ENCODE measurements at regions not wholly inside any gene's neighbourhood (a gene's known extent, or its start where the extent isn't known, plus 50 kb on each side); places are given as distances from the start of the nearest gene placed in this dataset.
A peak's percentile ranks its signal among the peaks of the same experiment; 100 is the strongest.

DNA sequence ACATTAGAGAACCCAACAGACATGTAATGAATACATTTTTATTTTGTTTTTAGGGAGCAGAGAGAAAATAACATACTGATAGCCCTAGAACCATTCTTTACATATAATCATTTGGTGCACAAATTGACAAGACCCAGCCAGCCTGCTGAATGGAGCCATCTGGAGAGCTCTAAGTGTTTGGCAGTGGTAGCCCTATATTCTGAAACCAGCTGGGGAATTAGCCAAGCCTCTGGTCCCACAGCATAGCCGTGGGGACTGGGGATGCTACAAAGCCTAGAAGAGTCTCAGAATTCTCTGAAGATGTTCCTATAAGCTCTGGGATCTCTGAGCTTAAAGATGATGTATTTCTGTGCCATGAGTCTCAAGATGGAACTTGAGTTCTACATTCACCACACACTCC is 857.3 kb upstream of the AMELY start:
- no peak for FAIRE-seq

GRCh38 chrY:7753711-7754110 is 842.2 kb upstream of the AMELY start:
- Histone ChIP-seq H3K27me3 (ENCODE audit: control insufficient read depth, insufficient read depth, low read length) (no peaks in the 10 kb centered on the region), H3K36me3 (ENCODE audit: control insufficient read depth, insufficient read depth, low read length) (no peaks in the 10 kb centered on the region), H3K4me3 (ENCODE audit: low read depth, low read length) (no peak overlapping the region)
- FAIRE-seq (no peak), DNase-seq (ENCODE audit: low read depth) (no peak)
- no peak for TF ChIP-seq CTCF (IDR thresholded peaks at IDR 0.05; ENCODE audit: insufficient read depth, low read length, severe bottlenecking)

More for the DNA sequence above, 857.3 kb upstream of the AMELY start:
- H3K4me3 ChIP-seq (ENCODE audit: low read depth, low read length) = no peak overlapping the region
- no peak for TF ChIP-seq CTCF (IDR thresholded peaks at IDR 0.05; ENCODE audit: insufficient read depth, low read length, severe bottlenecking)
- no peaks in the 10 kb centered on the region for H3K36me3 ChIP-seq (ENCODE audit: control insufficient read depth, insufficient read depth, low read length)
- no peak for DNase-seq (ENCODE audit: low read depth)
- no peaks in the 10 kb centered on the region for H3K27me3 ChIP-seq (ENCODE audit: control insufficient read depth, insufficient read depth, low read length)

DNA sequence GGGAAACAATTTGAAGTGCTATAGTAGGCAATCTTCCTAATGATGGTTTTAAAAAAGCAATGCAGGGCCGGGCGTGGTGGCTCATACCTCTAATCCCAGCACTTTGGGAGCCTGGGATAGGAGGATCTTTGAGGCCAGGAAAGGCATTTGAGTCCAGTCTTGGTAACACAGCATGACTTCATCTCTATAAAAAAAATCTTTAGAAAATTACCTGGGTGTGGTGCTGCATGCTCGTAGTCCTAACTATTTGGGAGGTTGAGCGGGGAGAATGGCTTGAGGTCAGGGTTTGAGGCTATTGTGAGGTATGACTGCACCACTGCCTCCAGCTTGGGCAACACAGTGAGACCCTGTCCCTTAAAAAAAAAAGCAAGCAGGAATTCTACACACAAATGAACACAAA is 835.2 kb upstream of the AMELY start:
- DNase-seq (ENCODE audit: low read depth) = peak; percentile 10
- Histone ChIP-seq H3K36me3 (ENCODE audit: control insufficient read depth, insufficient read depth, low read length) (no peaks in the 10 kb centered on the region), H3K27me3 (ENCODE audit: control insufficient read depth, insufficient read depth, low read length) (no peaks in the 10 kb centered on the region), H3K4me3 (ENCODE audit: low read depth, low read length) (no peak overlapping the region)
- no peak for TF ChIP-seq CTCF (IDR thresholded peaks at IDR 0.05; ENCODE audit: insufficient read depth, low read length, severe bottlenecking)
- FAIRE-seq = no peak

GRCh38 chrY:7745581-7745901 is 834.0 kb upstream of the AMELY start:
- no peaks in the 10 kb centered on the region for H3K27me3 ChIP-seq (ENCODE audit: control insufficient read depth, insufficient read depth, low read length)
- H3K36me3 ChIP-seq (ENCODE audit: control insufficient read depth, insufficient read depth, low read length) = no peaks in the 10 kb centered on the region
- TF ChIP-seq CTCF (IDR thresholded peaks at IDR 0.05; ENCODE audit: insufficient read depth, low read length, severe bottlenecking) = no peak
- no peak overlapping the region for H3K4me3 ChIP-seq (ENCODE audit: low read depth, low read length)
- DNase-seq (ENCODE audit: low read depth) = no peak
- no peak for FAIRE-seq

- no peak for TF ChIP-seq CTCF (IDR thresholded peaks at IDR 0.05; ENCODE audit: insufficient read depth, low read length, severe bottlenecking)
- H3K36me3 ChIP-seq (ENCODE audit: control insufficient read depth, insufficient read depth, low read length) = no peaks in the 10 kb centered on the region
- FAIRE-seq = no peak
Measured at GRCh38 chrY:7744691-7745580, 833.4 kb upstream of the AMELY start.

More at GRCh38 chrY:7744691-7745580, 833.4 kb upstream of the AMELY start:
- Histone ChIP-seq H3K27me3 (ENCODE audit: control insufficient read depth, insufficient read depth, low read length) (no peaks in the 10 kb centered on the region), H3K4me3 (ENCODE audit: low read depth, low read length) (no peak overlapping the region)
- no peak for DNase-seq (ENCODE audit: low read depth)
